Gastroesophageal sphincter (tissue), 4 donors: ENCODE measurements at regions not wholly inside any gene's neighbourhood (a gene's known extent, or its start where the extent isn't known, plus 50 kb on each side); places are given as distances from the start of the nearest gene placed in this dataset.

Source experiments
- ATAC-seq: fragments of 150-250 bp; one replicate; pipeline ENCODE4 v1.9.1; 2016; ENCODE audit warnings: mild to moderate bottlenecking, moderate library complexity
- H3K27ac ChIP-seq, 4 donors: fragments of 200-600 bp; sonication (generic) in 3 of 4; 1 replicate in 3 of 4; 2 replicates in 1 of 4; pipeline ENCODE4 v1.5.1; 2016 to 2019
- H3K27me3 ChIP-seq: fragments of 200-600 bp; sonication (generic); one replicate; pipeline ENCODE4 v1.5.1; 2019
- H3K36me3 ChIP-seq, 2 donors: fragments of 200-600 bp; sonication (generic); one replicate each; pipeline ENCODE4 v1.5.1; 2019; ENCODE audit warnings: control low read depth in 1 of 2
- H3K4me1 ChIP-seq, 3 donors: fragments of 200-600 bp; sonication (generic); 1 replicate in 2 of 3; 2 replicates in 1 of 3; pipeline ENCODE4 v1.5.1; 2016 to 2019; ENCODE audit warnings: control low read depth in 2 of 3
- H3K4me3 ChIP-seq, 2 donors: fragments of 200-600 bp; sonication (generic); one replicate each; pipeline ENCODE4 v1.5.1; 2019; ENCODE audit warnings: mild to moderate bottlenecking in 1 of 2, moderate library complexity in 1 of 2
- H3K9me3 ChIP-seq, 3 donors: fragments of 200-600 bp; sonication (generic); one replicate each; pipeline ENCODE4 v1.5.1; 2017 to 2019; ENCODE audit warnings: control low read depth in 2 of 3
- CTCF ChIP-seq, 4 experiments: fragments of 200-600 bp in 2 of 4; fragments of 450-650 bp in 2 of 4; sonication (generic) in 1 of 4; IDR thresholded peaks; one replicate each; pipeline ENCODE4 v1.5.1; 2017 to 2019; ENCODE audit warnings: antibody characterized with exemption in 4 of 4, mild to moderate bottlenecking in 2 of 4, moderate library complexity in 2 of 4
- EP300 ChIP-seq: sonication (generic); formaldehyde crosslinking; IDR thresholded peaks from one replicate; pipeline ENCODE4 v1.6.1; 2017; ENCODE audit warnings: antibody characterized with exemption, mild to moderate bottlenecking
- POLR2A ChIP-seq, 2 donors: fragments of 450-650 bp; IDR thresholded peaks; one replicate each; pipeline ENCODE4 v1.6.1; 2017; ENCODE audit warnings: antibody characterized with exemption in 2 of 2, mild to moderate bottlenecking in 2 of 2, moderate library complexity in 1 of 2
- POLR2AphosphoS5 ChIP-seq: sonication (generic); formaldehyde crosslinking; IDR thresholded peaks from one replicate; pipeline ENCODE4 v1.6.1; 2017; ENCODE audit warnings: antibody characterized with exemption
- WGBS, 2 donors: methylation state at CpG; one replicate each; pipeline ENCODE4 v1.1.5; 2018; ENCODE audit warnings: low coverage in 1 of 2; 5-methylcytosine and 5-hydroxymethylcytosine counted together

- no peak for ATAC-seq
- 63 to 82% methylated on average over 1 to 2 of the region's 2 CpGs for WGBS, 2 donors
- H3K27ac ChIP-seq: no peak overlapping the region
- no peaks in the 10 kb centered on the region for H3K27me3 ChIP-seq
- no peaks in the 10 kb centered on the region for H3K4me1 ChIP-seq
- TF ChIP-seq POLR2AphosphoS5: no peak
- no peak for TF ChIP-seq POLR2A (IDR thresholded peaks at IDR 0.05)
- TF ChIP-seq CTCF (IDR thresholded peaks at IDR 0.05): no peak
- TF ChIP-seq EP300: no peak
- H3K36me3 ChIP-seq: no peaks in the 10 kb centered on the region
- H3K9me3 ChIP-seq: no peaks in the 10 kb centered on the region
- no peak overlapping the region for H3K4me3 ChIP-seq
Observed at GRCh38 chr2:103335403-103335802, 573.6 kb downstream of the TMEM182 start.

- Histone ChIP-seq H3K4me3 (no peak overlapping the region), H3K36me3 (no peaks in the 10 kb centered on the region), H3K27ac (no peak overlapping the region), H3K27me3 (no peaks in the 10 kb centered on the region), H3K9me3 (no peaks in the 10 kb centered on the region), H3K4me1 (no peaks in the 10 kb centered on the region)
- WGBS, 2 donors: 90 to 100% methylated on average over 1 of the region's 1 CpG
- ATAC-seq: no peak
- TF ChIP-seq CTCF (IDR thresholded peaks at IDR 0.05) (no peak), POLR2A (IDR thresholded peaks at IDR 0.05) (no peak), POLR2AphosphoS5 (no peak), EP300 (no peak)
Observed at GRCh38 chr2:103338819-103339218, 577.0 kb downstream of the TMEM182 start.

- no peak for ATAC-seq
- TF ChIP-seq EP300 (no peak), CTCF (IDR thresholded peaks at IDR 0.05) (no peak), POLR2A (IDR thresholded peaks at IDR 0.05) (no peak), POLR2AphosphoS5 (no peak)
Observed at GRCh38 chr2:103346780-103347179, 584.9 kb downstream of the TMEM182 start.

GRCh38 chr2:103353774-103354173 lies 591.9 kb downstream of the TMEM182 start:
- Histone ChIP-seq H3K27me3 (no peaks in the 10 kb centered on the region), H3K27ac (no peak overlapping the region), H3K4me1 (no peaks in the 10 kb centered on the region), H3K4me3 (no peak overlapping the region), H3K9me3 (no peaks in the 10 kb centered on the region), H3K36me3 (no peaks in the 10 kb centered on the region)
- 86 to 89% methylated on average over 4 to 9 of the region's 10 CpGs for WGBS, 2 donors
- no peak for TF ChIP-seq EP300
- no peak for TF ChIP-seq POLR2A (IDR thresholded peaks at IDR 0.05)
- no peak for TF ChIP-seq POLR2AphosphoS5
- TF ChIP-seq CTCF (IDR thresholded peaks at IDR 0.05): no peak
- no peak for ATAC-seq

More at GRCh38 chr2:103346780-103347179, 584.9 kb downstream of the TMEM182 start:
- Histone ChIP-seq H3K36me3 (no peaks in the 10 kb centered on the region), H3K9me3 (peaks cover 0 to 12% (median 0%) of the 10 kb centered on the region in 3 donors), H3K27me3 (no peaks in the 10 kb centered on the region), H3K4me3 (no peak overlapping the region), H3K27ac (no peak overlapping the region), H3K4me1 (no peaks in the 10 kb centered on the region)
- WGBS, 2 donors: 44 to 58% methylated on average over 1 to 4 of the region's 4 CpGs

GRCh38 chr2:103355287-103355686 lies 593.5 kb downstream of the TMEM182 start:
- Histone ChIP-seq H3K4me1 (no peaks in the 10 kb centered on the region), H3K27me3 (no peaks in the 10 kb centered on the region), H3K27ac (no peak overlapping the region), H3K4me3 (no peak overlapping the region), H3K9me3 (no peaks in the 10 kb centered on the region), H3K36me3 (no peaks in the 10 kb centered on the region)
- TF ChIP-seq POLR2AphosphoS5 (no peak), EP300 (no peak), POLR2A (IDR thresholded peaks at IDR 0.05) (no peak), CTCF (IDR thresholded peaks at IDR 0.05) (no peak)
- ATAC-seq: no peak
- WGBS, 2 donors: no CpG with 5 or more reads among the region's 1 CpG
